Panc1 (cell line): ENCODE measurements at regions not wholly inside any gene's neighbourhood (a gene's known extent, or its start where the extent isn't known, plus 50 kb on each side); places are given as distances from the start of the nearest gene placed in this dataset.

Source experiments
- ATAC-seq: fragments of 200-7000 bp; cut with Tn5 transposase; 2 replicates; pipeline ENCODE4 v1.9.1; 2020; ENCODE audit warnings: mild to moderate bottlenecking, moderate library complexity
- BruUV-seq: library from RNA; stranded (reverse); fragments of 400-500 nt; replicated peaks from 2 replicates; lab custom pipeline; 2021; lab: Mats Ljungman, UMichigan
- CTCF ChIA-PET: fragments of 300-600 bp; sonication (Branson Sonifier 250); formaldehyde crosslinking; loops from one replicate; lab custom pipeline; 2022; ENCODE audit warnings: antibody characterized with exemption; lab: Charles Lee
- POLR2A ChIA-PET: fragments of 300-600 bp; sonication (Branson Sonifier 250); formaldehyde crosslinking; loops from one replicate; lab custom pipeline; 2022; ENCODE audit warnings: antibody characterized with exemption; lab: Charles Lee
- DNase-seq: peaks from one replicate; pipeline ENCODE4 v3.0.0-alpha.2; 2010; ENCODE audit warnings: low read depth, low spot score
- H3K27ac ChIP-seq: 2 replicates; pipeline ENCODE4 v1.5.1; 2011; ENCODE audit warnings: mild to moderate bottlenecking, low read length, inconsistent platforms
- H3K27me3 ChIP-seq: fragments of 200-500 bp; sonication (Bioruptor generic); 2 replicates; pipeline ENCODE4 v1.6.0; 2014; ENCODE audit warnings: low read length, inconsistent platforms; ENCODE audit not compliant: control insufficient read depth, insufficient read depth
- H3K36me3 ChIP-seq: fragments of 200-500 bp; sonication (Bioruptor generic); 2 replicates; pipeline ENCODE4 v1.5.1; 2014; ENCODE audit warnings: inconsistent platforms, mild to moderate bottlenecking, low read length, moderate library complexity; ENCODE audit not compliant: control insufficient read depth, insufficient read depth
- H3K4me1 ChIP-seq: 2 replicates; pipeline ENCODE4 v1.5.1; 2011; ENCODE audit warnings: inconsistent platforms, mild to moderate bottlenecking, low read length, moderate library complexity; ENCODE audit not compliant: control insufficient read depth, insufficient read depth
- H3K4me3 ChIP-seq, 2 experiments: 2 replicates each; pipeline ENCODE4 v1.5.1; 2011 to 2012; ENCODE audit warnings: low read depth in 2 of 2, low read length in 2 of 2, mild to moderate bottlenecking in 2 of 2, inconsistent platforms in 1 of 2, moderate library complexity in 1 of 2
- H3K9me3 ChIP-seq: fragments of 200-500 bp; sonication (Bioruptor generic); 2 replicates; pipeline ENCODE4 v1.5.1; 2014; ENCODE audit warnings: low read depth, mild to moderate bottlenecking, inconsistent platforms, low read length, moderate library complexity; ENCODE audit not compliant: control insufficient read depth, insufficient read depth
- CTCF ChIP-seq: fragments of 450-650 bp; IDR thresholded peaks from 2 replicates; pipeline ENCODE4 v1.5.1; 2017; ENCODE audit warnings: mild to moderate bottlenecking
- POLR2AphosphoS5 ChIP-seq: IDR thresholded peaks from 2 replicates; pipeline ENCODE4 v1.6.1; 2012; ENCODE audit warnings: mild to moderate bottlenecking, low read depth, low read length, moderate library complexity
- REST ChIP-seq, 2 experiments: IDR thresholded peaks; 2 replicates each; pipeline ENCODE4 v1.6.1; 2011 to 2012; ENCODE audit warnings: low read depth in 2 of 2, control low read depth in 1 of 2, low read length in 1 of 2, mild to moderate bottlenecking in 1 of 2, moderate library complexity in 1 of 2; ENCODE audit not compliant: insufficient read depth in 1 of 2
- SIN3A ChIP-seq: IDR thresholded peaks from 2 replicates; pipeline ENCODE4 v1.6.1; 2012; ENCODE audit warnings: low read depth, mild to moderate bottlenecking, low read length, moderate library complexity, borderline replicate concordance; ENCODE audit not compliant: insufficient read depth
- TCF7L2 ChIP-seq: IDR thresholded peaks from 2 replicates; pipeline ENCODE4 v1.6.1; 2011; ENCODE audit warnings: mild to moderate bottlenecking, low read depth, low read length, inconsistent platforms
- in situ Hi-C: cut with HindIII; loops from 2 replicates; pipeline ENCODE4 v1.10.0; 2016; ENCODE audit warnings: low sequenced_read_pairs, low pct_unique_long_range_greater_than_20kb
- intact Hi-C: fragments of 100-400 bp; cut with micrococcal nuclease; formaldehyde crosslinking; loops from one replicate; pipeline ENCODE4 v1.10.0; 2022; ENCODE audit not compliant: unreplicated experiment

- no TSS peak for BruUV-seq
- ChIA-PET POLR2A (no interaction called here), CTCF (no interaction called here)
Observed at GRCh38 chr10:128384831-128385230, 258.6 kb upstream of the MKI67 start.

GRCh38 chr10:128386231-128386630, 260.0 kb upstream of the MKI67 start:
- Histone ChIP-seq H3K4me1 (no peaks in the 10 kb centered on the region), H3K9me3 (no peaks in the 10 kb centered on the region), H3K27ac (no peak overlapping the region), H3K27me3 (peaks cover 18% of the 10 kb centered on the region), H3K36me3 (no peaks in the 10 kb centered on the region), H3K4me3 (no peak overlapping the region)
- ChIA-PET POLR2A (no interaction called here), CTCF (no interaction called here)
- BruUV-seq, result no TSS peak
- ATAC-seq (no peak), DNase-seq (no peak)
- in situ Hi-C loops (no loop called here), intact Hi-C loops (no loop called here)
- no peak for TF ChIP-seq POLR2AphosphoS5
- no peak for TF ChIP-seq REST (IDR thresholded peaks at IDR 0.05; ENCODE audit: insufficient read depth in 1 of 2, low read depth in 2 of 2, low read length in 1 of 2)
- no peak for TF ChIP-seq CTCF
- TF ChIP-seq SIN3A, result no peak
- TF ChIP-seq TCF7L2, result no peak

More at GRCh38 chr10:128384831-128385230, 258.6 kb upstream of the MKI67 start:
- ATAC-seq (no peak), DNase-seq (no peak)
- intact Hi-C loops, result no loop called here
- no peak overlapping the region for H3K4me3 ChIP-seq
- TF ChIP-seq SIN3A (no peak), POLR2AphosphoS5 (no peak), REST (IDR thresholded peaks at IDR 0.05; ENCODE audit: insufficient read depth in 1 of 2, low read depth in 2 of 2, low read length in 1 of 2) (no peak), CTCF (no peak), TCF7L2 (no peak)
- no peaks in the 10 kb centered on the region for H3K9me3 ChIP-seq
- H3K27ac ChIP-seq, result no peak overlapping the region
- no peaks in the 10 kb centered on the region for H3K4me1 ChIP-seq
- H3K36me3 ChIP-seq, result no peaks in the 10 kb centered on the region
- in situ Hi-C loops, result no loop called here
- H3K27me3 ChIP-seq, result peaks cover 17% of the 10 kb centered on the region
